Tibial nerve (tissue), 4 donors: ENCODE measurements at regions not wholly inside any gene's neighbourhood (a gene's known extent, or its start where the extent isn't known, plus 50 kb on each side); places are given as distances from the start of the nearest gene placed in this dataset.

Source experiments
- CTCF ChIP-seq, 5 experiments: fragments of 200-600 bp in 3 of 5; fragments of 450-650 bp in 2 of 5; sonication (generic) in 3 of 5; IDR thresholded peaks; one replicate each; pipeline ENCODE4 v1.5.1; 2016 to 2019; ENCODE audit warnings: antibody characterized with exemption in 5 of 5, mild to moderate bottlenecking in 3 of 5, moderate library complexity in 2 of 5
- EP300 ChIP-seq, 2 donors: sonication (generic); formaldehyde crosslinking; IDR thresholded peaks; one replicate each; pipeline ENCODE4 v1.6.1; 2017; ENCODE audit warnings: antibody characterized with exemption in 2 of 2, mild to moderate bottlenecking in 1 of 2
- POLR2A ChIP-seq, 2 donors: fragments of 450-650 bp; IDR thresholded peaks; one replicate each; pipeline ENCODE4 v1.6.1; 2017; ENCODE audit warnings: antibody characterized with exemption in 2 of 2, mild to moderate bottlenecking in 2 of 2, moderate library complexity in 2 of 2

- no peak for TF ChIP-seq EP300 (IDR thresholded peaks at IDR 0.05)
- TF ChIP-seq CTCF (IDR thresholded peaks at IDR 0.05) = no peak
- TF ChIP-seq POLR2A (IDR thresholded peaks at IDR 0.05) = no peak
Measured at GRCh38 chr2:236799391-236800026, 229.9 kb downstream of the ACKR3 start.
